H1 (cell line): ENCODE measurements at regions not wholly inside any gene's neighbourhood (a gene's known extent, or its start where the extent isn't known, plus 50 kb on each side); places are given as distances from the start of the nearest gene placed in this dataset.

ENCODE experiments used
- CTCF ChIA-PET: fragments of 300-600 bp; sonication (Branson Sonifier 250); formaldehyde crosslinking; loops from one replicate; lab custom pipeline; 2021; ENCODE audit not compliant: partially characterized antibody; lab: Charles Lee
- POLR2A ChIA-PET: fragments of 300-600 bp; sonication (Branson Sonifier 250); formaldehyde crosslinking; loops from one replicate; lab custom pipeline; 2021; ENCODE audit warnings: inconsistent platforms; ENCODE audit not compliant: partially characterized antibody; lab: Charles Lee
- DNase-seq, 2 experiments: peaks; one replicate each; pipeline versions ENCODE4 v3.0.0 to v3.0.0-alpha.2; 2010 to 2022; ENCODE audit warnings: low spot score in 2 of 2, low read depth in 1 of 2, mixed read lengths in 1 of 2
- FAIRE-seq: peaks from 2 replicates; lab custom pipeline; 2011; peaks lifted over from hg19 to GRCh38; lab: Jason Lieb, UNC
- H2AFZ ChIP-seq: 2 replicates; pipeline ENCODE4 v1.8.1; 2012; ENCODE audit warnings: low read length, inconsistent platforms
- H2AK5ac ChIP-seq: 2 replicates; pipeline ENCODE4 v1.6.1; 2013; ENCODE audit warnings: low read depth, low read length
- H2BK120ac ChIP-seq: replicated peaks from 2 replicates; pipeline ENCODE3; 2013; ENCODE audit warnings: low read depth, low read length, inconsistent platforms
- H2BK12ac ChIP-seq: 2 replicates; pipeline ENCODE4 v1.6.1; 2013; ENCODE audit warnings: low read depth, low read length
- H2BK15ac ChIP-seq: 2 replicates; pipeline ENCODE4 v1.6.1; 2013; ENCODE audit warnings: low read length
- H2BK20ac ChIP-seq: 2 replicates; pipeline ENCODE4 v1.6.1; 2013; ENCODE audit warnings: low read length
- H2BK5ac ChIP-seq: 2 replicates; pipeline ENCODE4 v1.6.1; 2013; ENCODE audit warnings: low read depth, low read length
- H3K14ac ChIP-seq: 2 replicates; pipeline ENCODE4 v1.6.1; 2013; ENCODE audit warnings: inconsistent platforms; ENCODE audit not compliant: insufficient read length
- H3K18ac ChIP-seq: 2 replicates; pipeline ENCODE4 v1.6.1; 2013; ENCODE audit warnings: low read length; ENCODE audit errors: extremely low read depth
- H3K23ac ChIP-seq: 2 replicates; pipeline ENCODE4 v1.6.1; 2013; ENCODE audit warnings: inconsistent platforms; ENCODE audit not compliant: insufficient read length
- H3K23me2 ChIP-seq: 2 replicates; pipeline ENCODE4 v1.6.1; 2013; ENCODE audit warnings: low read depth, low read length
- H3K27ac ChIP-seq: 2 replicates; pipeline ENCODE4 v1.6.1; 2011; ENCODE audit warnings: low read depth, low read length, inconsistent platforms
- H3K27me3 ChIP-seq, 4 experiments: replicated peaks in 1 of 4; 1 replicate in 1 of 4; 2 replicates in 3 of 4; pipeline versions ENCODE4 v1.6.1 to v1.8.1; 2011 to 2013; ENCODE audit warnings: low read length in 3 of 4, mild to moderate bottlenecking in 3 of 4, inconsistent platforms in 2 of 4, mixed read lengths in 2 of 4, moderate library complexity in 1 of 4; ENCODE audit not compliant: control insufficient read depth in 3 of 4, insufficient read depth in 3 of 4; ENCODE audit errors: extremely low read depth in 1 of 4
- H3K36me3 ChIP-seq, 4 experiments: 2 replicates each; pipeline versions ENCODE4 v1.6.1 to v1.8.1; 2011 to 2013; ENCODE audit warnings: mild to moderate bottlenecking in 4 of 4, low read length in 3 of 4, moderate library complexity in 2 of 4, control low read depth in 1 of 4, inconsistent platforms in 1 of 4; ENCODE audit not compliant: insufficient read depth in 4 of 4, control insufficient read depth in 2 of 4
- H3K4ac ChIP-seq: replicated peaks from 2 replicates; pipeline ENCODE3; 2013; ENCODE audit warnings: low read length, low read depth, mixed read lengths, inconsistent platforms; ENCODE audit not compliant: insufficient read length
- H3K4me1 ChIP-seq, 4 experiments: replicated peaks in 1 of 4; 1 replicate in 1 of 4; 2 replicates in 3 of 4; pipeline versions ENCODE4 v1.6.1 to v1.8.1; 2011 to 2013; ENCODE audit warnings: low read length in 3 of 4, inconsistent platforms in 2 of 4, mixed read lengths in 1 of 4; ENCODE audit not compliant: insufficient read depth in 4 of 4, control insufficient read depth in 3 of 4
- H3K4me2 ChIP-seq, 2 experiments: 2 replicates each; pipeline versions ENCODE4 v1.6.1 to v1.8.1; 2011 to 2013; ENCODE audit warnings: low read depth in 2 of 2, low read length in 2 of 2, control low read depth in 1 of 2, inconsistent platforms in 1 of 2, mild to moderate bottlenecking in 1 of 2; ENCODE audit not compliant: insufficient read depth in 1 of 2
- H3K4me3 ChIP-seq, 4 experiments: fragments of 200-600, 300-600 bp in 1 of 4; sonication (generic), shearing (Covaris generic), sonication (Bioruptor Twin) in 1 of 4; 2 replicates each; pipeline versions ENCODE4 v1.5.1 to v1.8.1; 2011 to 2016; ENCODE audit warnings: low read length in 4 of 4, low read depth in 3 of 4, control low read depth in 2 of 4, inconsistent platforms in 2 of 4, mild to moderate bottlenecking in 2 of 4, mixed read lengths in 1 of 4, moderate library complexity in 1 of 4; ENCODE audit not compliant: insufficient read depth in 2 of 4; ENCODE audit errors: extremely low read depth in 1 of 4
- H3K56ac ChIP-seq: replicated peaks from 2 replicates; pipeline ENCODE3; 2013; ENCODE audit warnings: low read depth, mild to moderate bottlenecking, mixed read lengths, low read length, inconsistent platforms; ENCODE audit not compliant: insufficient read length
- H3K79me1 ChIP-seq: 2 replicates; pipeline ENCODE4 v1.6.1; 2013; ENCODE audit warnings: low read depth, low read length, control low read depth
- H3K79me2 ChIP-seq, 2 experiments: 2 replicates each; pipeline versions ENCODE4 v1.6.1 to v1.8.1; 2012 to 2013; ENCODE audit warnings: low read length in 2 of 2, mild to moderate bottlenecking in 2 of 2, inconsistent platforms in 1 of 2; ENCODE audit not compliant: insufficient read depth in 2 of 2, control insufficient read depth in 1 of 2
- H3K9ac ChIP-seq, 4 experiments: replicated peaks in 1 of 4; 1 replicate in 1 of 4; 2 replicates in 3 of 4; pipeline versions ENCODE4 v1.6.1 to v1.8.1; 2011 to 2013; ENCODE audit warnings: low read depth in 3 of 4, low read length in 3 of 4, control low read depth in 2 of 4, mild to moderate bottlenecking in 2 of 4, moderate library complexity in 2 of 4, inconsistent platforms in 1 of 4; ENCODE audit errors: extremely low read depth in 1 of 4
- H3K9me3 ChIP-seq, 2 experiments: 2 replicates each; pipeline versions ENCODE4 v1.6.1 to v1.8.1; 2012 to 2013; ENCODE audit warnings: mild to moderate bottlenecking in 2 of 2, moderate library complexity in 2 of 2, control low read depth in 1 of 2, inconsistent platforms in 1 of 2, low read depth in 1 of 2, low read length in 1 of 2, mixed read lengths in 1 of 2; ENCODE audit not compliant: insufficient read depth in 2 of 2
- H4K20me1 ChIP-seq, 2 experiments: replicated peaks in 1 of 2; 2 replicates each; pipeline versions ENCODE3 to v1.8.1; 2011 to 2013; ENCODE audit warnings: inconsistent platforms in 2 of 2, low read length in 2 of 2, mild to moderate bottlenecking in 1 of 2; ENCODE audit not compliant: insufficient read depth in 2 of 2, control insufficient read depth in 1 of 2
- H4K5ac ChIP-seq: 2 replicates; pipeline ENCODE4 v1.6.1; 2013; ENCODE audit warnings: low read length, low read depth, mixed read lengths, inconsistent platforms; ENCODE audit not compliant: insufficient read length
- H4K8ac ChIP-seq: 2 replicates; pipeline ENCODE4 v1.8.0; 2013; ENCODE audit warnings: mild to moderate bottlenecking, moderate library complexity, low read length, inconsistent platforms; ENCODE audit not compliant: insufficient read depth; ENCODE audit errors: extremely low read depth
- H4K91ac ChIP-seq: replicated peaks from 2 replicates; pipeline ENCODE3; 2013; ENCODE audit warnings: low read length, mixed read lengths, inconsistent platforms; ENCODE audit not compliant: insufficient read length
- KDM4A ChIP-seq: IDR thresholded peaks from one replicate; pipeline ENCODE4 v1.7.1; 2012; ENCODE audit warnings: low read depth, mild to moderate bottlenecking, moderate library complexity, low read length, inconsistent platforms; ENCODE audit not compliant: severe bottlenecking
- WGBS, 2 experiments: shearing (Covaris generic) in 1 of 2; methylation state at CpG; one replicate each; pipeline versions ENCODE4 v1.1.6 to v1.1.7; 2013 to 2015; ENCODE audit warnings: low lambda C conversion rate in 2 of 2, mixed read lengths in 2 of 2, inconsistent platforms in 1 of 2, low coverage in 1 of 2, missing lambda C conversion rate in 1 of 2; ENCODE audit not compliant: insufficient replicate concordance in 2 of 2, insufficient coverage in 1 of 2, insufficient read length in 1 of 2; ENCODE audit errors: extremely low coverage in 1 of 2, missing lambda C conversion rate in 1 of 2; 5-methylcytosine and 5-hydroxymethylcytosine counted together

DNA sequence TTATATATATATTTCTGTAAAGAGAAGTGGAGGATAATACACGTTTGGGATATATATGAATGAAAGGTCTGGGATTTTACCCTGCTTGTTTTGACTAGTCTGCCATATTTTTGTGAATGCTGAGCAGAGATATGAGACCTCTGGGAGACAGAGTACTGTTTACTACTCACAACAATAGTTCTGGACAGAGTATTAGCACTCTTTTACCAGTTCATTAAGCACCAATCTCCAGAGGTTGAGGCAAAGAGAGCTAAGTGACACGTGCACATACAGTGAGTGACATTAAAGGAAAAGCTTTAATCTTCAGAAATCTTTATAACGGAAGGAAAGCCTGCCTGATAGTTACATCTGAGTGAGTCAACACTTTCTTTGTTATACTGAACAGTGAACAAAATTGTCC is 1452.7 kb upstream of the TENM3 start:
- Histone ChIP-seq H3K4me1 (peaks cover 0 to 7% (median 4%) of the 10 kb centered on the region in 4 experiments; a peak in 3 of 7 replicates), H2BK12ac (no peak overlapping the region), H2AK5ac (no peak overlapping the region), H3K56ac (no peak overlapping the region), H3K4me2 (no peak overlapping the region), H3K4me3 (no peak overlapping the region), H4K91ac (no peak overlapping the region), H2BK5ac (no peak overlapping the region), H4K8ac (no peak overlapping the region), H4K20me1 (no peaks in the 10 kb centered on the region), H4K5ac (no peak overlapping the region), H3K18ac (no peak overlapping the region), H2BK15ac (no peak overlapping the region), H3K79me2 (no peaks in the 10 kb centered on the region), H3K79me1 (no peaks in the 10 kb centered on the region), H3K36me3 (no peaks in the 10 kb centered on the region), H2AFZ (no peak overlapping the region), H3K23me2 (no peaks in the 10 kb centered on the region), H3K4ac (no peak overlapping the region), H2BK120ac (no peak overlapping the region), H3K23ac (no peak overlapping the region), H3K27me3 (no peaks in the 10 kb centered on the region), H3K27ac (no peak overlapping the region), H3K9ac (no peak overlapping the region), H3K9me3 (no peaks in the 10 kb centered on the region), H3K14ac (no peak overlapping the region), H2BK20ac (no peak overlapping the region)
- CTCF ChIA-PET: no interaction called here
- POLR2A ChIA-PET: no interaction called here
- no peak for TF ChIP-seq KDM4A
- DNase-seq (no peak), FAIRE-seq (no peak)
- 88% methylated on average over 3 of the region's 3 CpGs; no CpG with 5 or more reads in 1 of the 2 experiments for WGBS, 2 experiments
